Right hindlimb (tissue), 1 donor: ENCODE measurements at regions not wholly inside any gene's neighbourhood (a gene's known extent, or its start where the extent isn't known, plus 50 kb on each side); places are given as distances from the start of the nearest gene placed in this dataset.
"Not testable (repeated sequence)": the region's sequence is repeated elsewhere in the genome, so short reads cannot be mapped to it uniquely, and the experiment has no call there.

Source experiments
- DNase-seq: peaks from one replicate; pipeline ENCODE4 v3.0.0-alpha.2; 2018

- DNase-seq = no peak
Observed at GRCh38 chr10:45564303-45564959, 108.1 kb downstream of the ZFAND4 start.

GRCh38 chr10:45561952-45562351 lies 110.6 kb downstream of the ZFAND4 start:
- no peak for DNase-seq

- DNase-seq = no peak
Observed at GRCh38 chr10:45560262-45560661, 112.3 kb downstream of the ZFAND4 start.

- DNase-seq = no peak
Observed at GRCh38 chr10:45558425-45558824, 114.1 kb downstream of the ZFAND4 start.

- no peak for DNase-seq
Observed at GRCh38 chr10:45557275-45557905, 115.2 kb downstream of the ZFAND4 start.

GRCh38 chr10:45555795-45556194 lies 116.8 kb downstream of the ZFAND4 start:
- DNase-seq = no peak

GRCh38 chr10:45555332-45555731 lies 117.2 kb downstream of the ZFAND4 start:
- DNase-seq = not testable (repeated sequence)

- DNase-seq = no peak
Observed at GRCh38 chr10:45553613-45554012, 119.0 kb downstream of the ZFAND4 start.

GRCh38 chr10:45553155-45553554 lies 119.4 kb downstream of the ZFAND4 start:
- no peak for DNase-seq

GRCh38 chr10:45552476-45552875 lies 120.1 kb downstream of the ZFAND4 start:
- DNase-seq = no peak

GRCh38 chr10:45550903-45551786 lies 121.4 kb downstream of the ZFAND4 start:
- no peak for DNase-seq

- no peak for DNase-seq
Observed at GRCh38 chr10:45548068-45548467, 124.5 kb downstream of the ZFAND4 start.

- no peak for DNase-seq
Observed at GRCh38 chr10:45547207-45547606, 125.4 kb downstream of the ZFAND4 start.

GRCh38 chr10:45545150-45545549 lies 127.4 kb downstream of the ZFAND4 start:
- no peak for DNase-seq

GRCh38 chr10:45544191-45544590 lies 128.4 kb downstream of the ZFAND4 start:
- DNase-seq = no peak

- DNase-seq = not testable (repeated sequence)
Observed at GRCh38 chr10:45541032-45541431, 131.5 kb downstream of the ZFAND4 start.

- DNase-seq = not testable (repeated sequence)
Observed at GRCh38 chr10:45540589-45540988, 132.0 kb downstream of the ZFAND4 start.

- DNase-seq = not testable (repeated sequence)
Observed at GRCh38 chr10:45539569-45539968, 133.0 kb downstream of the ZFAND4 start.

GRCh38 chr10:45534572-45534971 lies 138.0 kb downstream of the ZFAND4 start:
- no peak for DNase-seq

- DNase-seq = no peak
Observed at GRCh38 chr10:45532480-45532879, 140.1 kb downstream of the ZFAND4 start.

- DNase-seq = no peak
Observed at GRCh38 chr10:45526309-45526905, 146.2 kb downstream of the ZFAND4 start.

GRCh38 chr10:45520476-45520875 lies 146.5 kb downstream of the ALOX5 start:
- DNase-seq = no peak

GRCh38 chr10:45518741-45519140 lies 144.7 kb downstream of the ALOX5 start:
- no peak for DNase-seq
